HepG2 (cell line): ENCODE measurements at regions not wholly inside any gene's neighbourhood (a gene's known extent, or its start where the extent isn't known, plus 50 kb on each side); places are given as distances from the start of the nearest gene placed in this dataset.

Experiments
- BHLHE40 ChIP-seq: IDR thresholded peaks from 2 replicates; pipeline ENCODE4 v1.6.1; 2011; ENCODE audit warnings: low read length, improper control_type of control experiment
- IRX3 ChIP-seq: sonication (generic); formaldehyde crosslinking; IDR thresholded peaks from 2 replicates; pipeline ENCODE4 v1.8.1; 2023; ENCODE audit warnings: mild to moderate bottlenecking, low read depth, missing genetic modification reagents, borderline replicate concordance
- KDM1A ChIP-seq: IDR thresholded peaks from 2 replicates; pipeline ENCODE4 v1.6.1; 2016; ENCODE audit warnings: missing compliant biosample characterization
- POLR2AphosphoS2 ChIP-seq: IDR thresholded peaks from 2 replicates; pipeline ENCODE4 v1.6.1; 2011; ENCODE audit warnings: low read depth, low read length, improper control_type of control experiment
- ZNF121 ChIP-seq: sonication (generic); formaldehyde crosslinking; IDR thresholded peaks from 2 replicates; pipeline ENCODE4 v1.5.0; 2020; ENCODE audit warnings: mild to moderate bottlenecking, missing genetic modification reagents

- TF ChIP-seq KDM1A (CRISPR knock-in tag) (no peak), BHLHE40 (no peak), POLR2AphosphoS2 (no peak), IRX3 (CRISPR knock-in tag) (no peak), ZNF121 (CRISPR knock-in tag) (no peak)
Observed at GRCh38 chrX:4550018-4550417, 836.6 kb upstream of the PRKX start.
